GM10266 (cell line): ENCODE measurements at regions not wholly inside any gene's neighbourhood (a gene's known extent, or its start where the extent isn't known, plus 50 kb on each side); places are given as distances from the start of the nearest gene placed in this dataset.

Experiments used
- DNase-seq: peaks from one replicate; pipeline ENCODE4 v3.0.0; 2012; ENCODE audit errors: extremely low spot score
- TF ChIP-seq, protein P1 (sequence below): IDR thresholded peaks from 2 replicates; pipeline ENCODE4 v1.5.1; 2012; ENCODE audit warnings: mild to moderate bottlenecking, low read depth; ENCODE audit not compliant: control insufficient read depth, insufficient read depth; ENCODE audit errors: missing control alignments

DNA sequence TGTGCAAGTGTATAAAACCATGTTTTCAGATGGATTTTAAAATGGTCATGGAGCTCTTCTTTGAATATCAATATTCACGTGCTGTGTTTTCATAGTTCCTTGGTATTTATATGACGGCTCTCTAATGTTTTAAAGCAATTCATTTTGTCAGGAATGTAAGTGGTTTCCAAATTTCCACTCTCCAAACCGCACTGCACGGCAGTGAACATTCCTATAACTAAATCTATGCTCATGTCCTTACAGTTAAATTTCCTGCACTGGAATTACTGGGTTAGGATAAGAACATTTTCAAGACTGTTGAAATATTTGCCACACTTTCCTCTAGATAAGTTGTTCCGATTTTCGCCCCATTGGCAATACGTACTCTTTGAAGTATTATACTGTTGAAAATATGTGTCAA lies 398.9 kb downstream of the PMP22 start:
- TF ChIP-seq, protein P1, sequence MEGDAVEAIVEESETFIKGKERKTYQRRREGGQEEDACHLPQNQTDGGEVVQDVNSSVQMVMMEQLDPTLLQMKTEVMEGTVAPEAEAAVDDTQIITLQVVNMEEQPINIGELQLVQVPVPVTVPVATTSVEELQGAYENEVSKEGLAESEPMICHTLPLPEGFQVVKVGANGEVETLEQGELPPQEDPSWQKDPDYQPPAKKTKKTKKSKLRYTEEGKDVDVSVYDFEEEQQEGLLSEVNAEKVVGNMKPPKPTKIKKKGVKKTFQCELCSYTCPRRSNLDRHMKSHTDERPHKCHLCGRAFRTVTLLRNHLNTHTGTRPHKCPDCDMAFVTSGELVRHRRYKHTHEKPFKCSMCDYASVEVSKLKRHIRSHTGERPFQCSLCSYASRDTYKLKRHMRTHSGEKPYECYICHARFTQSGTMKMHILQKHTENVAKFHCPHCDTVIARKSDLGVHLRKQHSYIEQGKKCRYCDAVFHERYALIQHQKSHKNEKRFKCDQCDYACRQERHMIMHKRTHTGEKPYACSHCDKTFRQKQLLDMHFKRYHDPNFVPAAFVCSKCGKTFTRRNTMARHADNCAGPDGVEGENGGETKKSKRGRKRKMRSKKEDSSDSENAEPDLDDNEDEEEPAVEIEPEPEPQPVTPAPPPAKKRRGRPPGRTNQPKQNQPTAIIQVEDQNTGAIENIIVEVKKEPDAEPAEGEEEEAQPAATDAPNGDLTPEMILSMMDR: no peak
- no peak for DNase-seq

DNA sequence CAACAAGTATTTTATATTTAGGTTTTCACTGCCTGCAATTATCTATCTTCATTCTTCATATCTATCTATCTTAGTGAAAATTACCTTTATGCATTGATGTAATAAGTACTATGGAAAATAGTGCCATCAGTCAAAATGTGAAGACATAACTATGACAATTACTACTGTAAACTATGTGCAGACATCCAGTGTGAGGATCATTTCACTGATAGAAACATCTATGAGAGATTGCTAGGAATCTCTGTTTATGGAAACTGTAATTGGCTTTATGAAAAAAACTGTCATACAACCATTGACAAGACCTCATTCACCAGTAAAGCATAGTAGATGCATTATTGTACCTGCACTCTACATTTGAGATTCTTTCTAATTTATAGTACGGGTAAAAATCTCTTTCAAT lies 401.0 kb downstream of the PMP22 start:
- TF ChIP-seq, protein P1: no peak
- no peak for DNase-seq

DNA sequence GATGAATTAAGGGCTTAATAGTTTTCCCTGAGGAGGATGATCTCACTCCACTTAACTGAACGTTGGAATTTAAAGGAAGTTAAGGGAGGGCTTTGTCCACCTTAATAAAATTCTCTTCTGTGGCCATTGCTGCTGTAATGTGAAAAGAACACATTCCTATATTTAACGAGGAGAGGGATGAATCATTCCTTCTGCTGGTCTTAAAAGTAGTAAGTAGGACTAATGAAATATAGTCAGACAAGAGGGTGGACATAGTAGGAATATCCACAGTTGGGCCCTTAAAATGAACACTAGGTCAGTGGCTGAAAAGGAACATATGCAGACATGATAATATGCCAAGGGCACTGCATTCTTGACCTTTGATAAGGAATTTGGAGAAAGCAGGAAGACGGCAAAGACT lies 405.6 kb downstream of the PMP22 start:
- TF ChIP-seq, protein P1: no peak
- DNase-seq: no peak

DNA sequence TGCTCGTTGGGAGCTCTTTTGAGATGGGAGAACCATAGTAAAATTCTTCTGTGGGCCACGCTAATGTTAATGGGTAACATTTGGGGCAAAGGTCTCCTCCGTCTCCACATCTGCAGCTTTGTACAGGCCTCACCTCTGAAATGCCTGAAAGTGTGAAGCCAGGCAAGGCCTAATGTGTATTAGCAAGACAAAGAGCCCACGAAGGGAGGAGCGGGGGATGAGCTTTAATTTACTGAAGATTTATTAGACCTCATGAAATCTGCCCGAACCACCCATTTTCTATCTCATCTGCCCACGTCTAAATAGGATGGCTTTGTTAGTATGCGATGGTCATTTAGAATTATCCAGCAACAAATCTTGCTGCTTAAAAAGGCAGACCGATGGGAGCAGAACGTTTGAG lies 408.9 kb downstream of the PMP22 start:
- TF ChIP-seq, protein P1: no peak
- no peak for DNase-seq

DNA sequence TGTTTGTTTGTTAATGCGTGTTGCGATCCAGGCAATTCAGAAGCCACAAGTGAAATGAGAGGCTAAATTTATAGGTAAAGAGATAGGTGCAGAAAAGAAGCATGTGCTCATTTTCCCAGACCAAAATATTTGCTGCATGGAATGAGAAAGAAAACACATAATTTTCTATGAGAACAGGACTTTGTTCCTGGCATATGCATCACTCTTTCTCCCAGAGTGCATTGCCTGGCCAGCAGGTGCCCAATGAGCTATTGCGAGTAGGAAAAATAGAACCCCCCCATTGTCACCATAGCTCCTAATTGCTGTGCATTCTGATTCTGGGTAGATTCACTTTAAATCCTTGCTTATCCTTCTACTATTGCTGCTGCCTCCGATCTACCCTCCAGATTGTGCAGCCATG lies 410.4 kb downstream of the PMP22 start:
- no peak for DNase-seq
- TF ChIP-seq, protein P1: no peak

DNA sequence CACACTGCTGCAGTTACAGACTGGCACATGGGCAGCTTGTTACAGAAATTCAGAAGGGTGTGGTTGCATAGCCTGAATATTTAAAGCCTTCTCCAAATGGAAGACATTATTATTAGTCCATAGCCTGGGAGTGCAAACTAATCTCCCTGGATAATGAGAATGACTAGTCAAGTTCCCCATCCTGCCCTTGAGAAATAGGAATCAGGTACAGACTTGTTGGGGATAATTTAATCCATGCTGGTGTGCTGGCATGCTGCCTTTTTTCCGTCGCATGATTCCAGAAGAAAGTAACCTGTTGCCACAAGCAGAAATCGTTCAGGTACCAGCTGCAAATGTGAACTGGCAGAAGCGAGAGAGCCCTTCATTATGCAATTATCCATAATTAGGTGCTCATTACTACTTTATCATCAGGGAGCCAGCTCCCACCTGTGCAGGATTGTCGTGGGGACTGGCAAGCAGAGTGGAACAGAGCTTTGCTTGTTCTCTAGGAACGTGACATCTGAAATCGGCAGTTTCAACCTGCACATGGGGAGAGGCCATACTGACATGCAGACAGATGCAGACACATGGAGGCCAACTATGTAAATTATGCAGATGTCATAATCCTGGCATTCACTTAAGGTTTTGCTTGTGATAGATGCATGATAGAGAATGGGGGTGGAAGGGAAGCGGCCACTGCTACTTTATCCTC lies 419.4 kb downstream of the PMP22 start:
- no peak for DNase-seq
- TF ChIP-seq, protein P1: no peak

DNA sequence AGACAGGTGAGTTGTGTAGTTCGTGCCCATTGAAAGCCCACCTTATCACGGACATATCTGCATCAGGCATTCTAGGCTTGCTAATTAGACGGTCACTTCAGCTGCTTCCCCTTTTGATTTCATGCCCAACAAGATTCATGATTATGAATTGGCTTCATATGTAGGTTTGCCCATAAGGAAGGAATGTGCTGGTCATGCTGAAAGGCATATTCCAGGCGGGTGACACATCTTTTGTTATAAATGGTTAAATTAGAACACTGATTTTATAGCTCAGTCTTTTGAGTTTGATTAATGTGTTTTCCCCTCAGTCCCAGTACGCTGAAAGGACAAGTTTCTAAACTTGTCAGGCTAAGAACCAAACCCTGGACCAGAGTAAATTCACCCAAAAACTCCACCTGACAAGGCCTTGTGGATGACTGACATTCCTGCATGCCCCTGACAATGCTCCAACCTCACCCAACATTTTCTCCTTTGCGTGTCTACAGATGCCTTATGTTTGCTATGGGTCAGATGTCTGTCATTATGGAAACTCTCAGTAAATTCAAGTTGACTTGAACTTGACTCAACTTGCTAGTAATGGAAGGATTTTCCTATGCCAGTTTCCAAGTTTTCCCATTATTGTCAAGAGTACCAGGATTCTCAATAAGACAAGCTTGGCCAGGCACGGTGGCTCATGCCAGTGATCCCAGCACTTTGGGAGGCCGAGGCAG lies 421.9 kb downstream of the PMP22 start:
- no peak for DNase-seq
- TF ChIP-seq, protein P1: no peak
